ENCODE measurements at regions not wholly inside any gene's neighbourhood (a gene's known extent, or its start where the extent isn't known, plus 50 kb on each side); places are given as distances from the start of the nearest gene placed in this dataset.

- Histone ChIP-seq H2AFZ (ENCODE audit: low read depth, low read length, poor library complexity, severe bottlenecking) (no peak overlapping the region), H3K4me3 (replicated peaks in 1 of 2; ENCODE audit: low read depth in 1 of 2, low read length in 2 of 2) (no peak overlapping the region), H3K9ac (ENCODE audit: low read length) (no peak overlapping the region), H3K9me2 (ENCODE audit: insufficient read depth) (no peaks in the 10 kb centered on the region), H3K36me3 (ENCODE audit: control insufficient read depth in 1 of 2, insufficient read depth in 2 of 2, low read length in 2 of 2) (no peaks in the 10 kb centered on the region), H3K27me3 (ENCODE audit: insufficient read depth, low read length) (no peaks in the 10 kb centered on the region), H3K4me1 (ENCODE audit: control insufficient read depth in 1 of 2, insufficient read depth in 2 of 2, low read length in 2 of 2) (no peaks in the 10 kb centered on the region), H3K9me3 (ENCODE audit: control insufficient read depth in 1 of 2, insufficient read depth in 1 of 2, low read depth in 1 of 2, low read length in 2 of 2) (no peaks in the 10 kb centered on the region), H3K27ac (ENCODE audit: low read depth, low read length) (no peak overlapping the region), H3K4me2 (ENCODE audit: low read length) (no peak overlapping the region), H3K79me2 (ENCODE audit: insufficient read depth, low read length) (no peaks in the 10 kb centered on the region), H4K20me1 (ENCODE audit: insufficient read depth) (no peaks in the 10 kb centered on the region)
- TF ChIP-seq ZNF274 (IDR thresholded peaks at IDR 0.05; ENCODE audit: low read depth, low read length): no peak
- TF ChIP-seq POLR2AphosphoS5 (IDR thresholded peaks at IDR 0.05; ENCODE audit: low read depth, low read length): no peak
- no peak for TF ChIP-seq ZBTB33 (IDR thresholded peaks at IDR 0.05; ENCODE audit: extremely low read depth, insufficient replicate concordance, low read length)
- no peak for TF ChIP-seq JUND (IDR thresholded peaks at IDR 0.05)
- TF ChIP-seq MAX (IDR thresholded peaks at IDR 0.05): no peak
- no peak for TF ChIP-seq ELF1 (IDR thresholded peaks at IDR 0.05; ENCODE audit: borderline replicate concordance, low read depth)
- TF ChIP-seq TCF7L2 (IDR thresholded peaks at IDR 0.05; ENCODE audit: borderline replicate concordance, extremely low read depth, insufficient read depth, insufficient read length): no peak
- no peak for TF ChIP-seq REST (IDR thresholded peaks at IDR 0.05; ENCODE audit: low read depth)
- no peak for TF ChIP-seq ATF3 (IDR thresholded peaks at IDR 0.05)
- no peak for TF ChIP-seq EZH2phosphoT487 (IDR thresholded peaks at IDR 0.05; ENCODE audit: borderline replicate concordance)
- TF ChIP-seq EGR1 (IDR thresholded peaks at IDR 0.05; ENCODE audit: low read depth): no peak
- TF ChIP-seq POLR2A (IDR thresholded peaks at IDR 0.05; ENCODE audit: borderline replicate concordance, extremely low read depth, insufficient read depth, insufficient read length): no peak
- no peak for TF ChIP-seq SIN3A (IDR thresholded peaks at IDR 0.05; ENCODE audit: low read depth)
- TF ChIP-seq RAD21 (IDR thresholded peaks at IDR 0.05; ENCODE audit: low read depth): no peak
- no peak for TF ChIP-seq ZFX (IDR thresholded peaks at IDR 0.05)
- TF ChIP-seq SRF (IDR thresholded peaks at IDR 0.05; ENCODE audit: low read depth): no peak
- CTCF ChIA-PET: no interaction called here
- no peak for ATAC-seq
- POLR2A ChIA-PET: no interaction called here
- RAD21 ChIA-PET (ENCODE audit: low non-redundant PET in 1 of 2, low total read pairs in 2 of 2, uncharacterized antibody in 2 of 2, unreplicated experiment in 2 of 2): no interaction called here
- intact Hi-C loops (cut with micrococcal nuclease): no loop called here
- BruUV-seq (replicated peaks): no TSS peak
- DNase-seq (ENCODE audit: low read depth, low spot score): no peak
These were observed 207.0 kb downstream of the TRIML1 start for GRCh38 chr4:188346171-188346809.
